ENCODE measurements at regions not wholly inside any gene's neighbourhood (a gene's known extent, or its start where the extent isn't known, plus 50 kb on each side); places are given as distances from the start of the nearest gene placed in this dataset.
A peak's percentile ranks its signal among the peaks of the same experiment; 100 is the strongest.

DNA sequence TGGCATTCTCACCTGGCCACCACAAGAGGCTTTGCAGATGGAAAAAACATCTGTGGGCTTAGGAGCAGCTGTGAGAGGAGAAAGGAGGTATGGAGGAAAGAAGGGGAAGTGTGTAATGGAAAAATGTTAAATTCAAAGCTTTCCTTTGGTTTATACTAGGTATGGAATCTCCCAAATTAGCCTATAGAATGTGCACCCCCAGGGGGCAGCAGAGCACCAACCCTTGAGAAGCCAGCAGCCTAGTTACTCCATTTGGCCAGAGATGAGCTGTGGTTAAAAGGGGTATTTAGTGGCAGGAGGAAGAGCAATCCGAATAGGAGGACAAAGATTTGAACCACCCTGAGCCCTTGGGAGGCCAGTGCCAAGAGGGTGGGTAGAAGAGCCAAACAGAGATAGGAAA lies 97.5 kb upstream of the CTTNBP2NL start:
- Histone ChIP-seq H3K27me3 (ENCODE audit: low read length) (no peaks in the 10 kb centered on the region), H3K4me3 (ENCODE audit: insufficient read depth, low read length, poor library complexity, severe bottlenecking) (no peak overlapping the region), H3K9me2 (replicated peaks; ENCODE audit: insufficient read depth, low read length) (no peaks in the 10 kb centered on the region), H3K27ac (ENCODE audit: low read depth, low read length) (no peak overlapping the region), H3K9me3 (ENCODE audit: insufficient read depth, low read length) (no peaks in the 10 kb centered on the region), H3K79me2 (ENCODE audit: insufficient read depth, low read length) (no peaks in the 10 kb centered on the region), H2AFZ (ENCODE audit: low read depth, low read length, severe bottlenecking) (no peak overlapping the region), H3K9ac (ENCODE audit: low read length) (no peak overlapping the region), H4K20me1 (ENCODE audit: low read depth, low read length) (no peaks in the 10 kb centered on the region), H3K36me3 (ENCODE audit: low read length) (no peaks in the 10 kb centered on the region), H3F3A (ENCODE audit: insufficient read depth) (no peaks in the 10 kb centered on the region), H3K4me2 (ENCODE audit: low read depth, low read length, poor library complexity, severe bottlenecking) (no peak overlapping the region)
- no peak for TF ChIP-seq EZH2phosphoT487 (conservative IDR thresholded peaks at IDR 0.05; ENCODE audit: low read length)
- TF ChIP-seq, protein P1, sequence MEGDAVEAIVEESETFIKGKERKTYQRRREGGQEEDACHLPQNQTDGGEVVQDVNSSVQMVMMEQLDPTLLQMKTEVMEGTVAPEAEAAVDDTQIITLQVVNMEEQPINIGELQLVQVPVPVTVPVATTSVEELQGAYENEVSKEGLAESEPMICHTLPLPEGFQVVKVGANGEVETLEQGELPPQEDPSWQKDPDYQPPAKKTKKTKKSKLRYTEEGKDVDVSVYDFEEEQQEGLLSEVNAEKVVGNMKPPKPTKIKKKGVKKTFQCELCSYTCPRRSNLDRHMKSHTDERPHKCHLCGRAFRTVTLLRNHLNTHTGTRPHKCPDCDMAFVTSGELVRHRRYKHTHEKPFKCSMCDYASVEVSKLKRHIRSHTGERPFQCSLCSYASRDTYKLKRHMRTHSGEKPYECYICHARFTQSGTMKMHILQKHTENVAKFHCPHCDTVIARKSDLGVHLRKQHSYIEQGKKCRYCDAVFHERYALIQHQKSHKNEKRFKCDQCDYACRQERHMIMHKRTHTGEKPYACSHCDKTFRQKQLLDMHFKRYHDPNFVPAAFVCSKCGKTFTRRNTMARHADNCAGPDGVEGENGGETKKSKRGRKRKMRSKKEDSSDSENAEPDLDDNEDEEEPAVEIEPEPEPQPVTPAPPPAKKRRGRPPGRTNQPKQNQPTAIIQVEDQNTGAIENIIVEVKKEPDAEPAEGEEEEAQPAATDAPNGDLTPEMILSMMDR (IDR thresholded peaks at IDR 0.05; ENCODE audit: insufficient read depth, low read length, poor library complexity, severe bottlenecking) = peak; percentile 49

DNA sequence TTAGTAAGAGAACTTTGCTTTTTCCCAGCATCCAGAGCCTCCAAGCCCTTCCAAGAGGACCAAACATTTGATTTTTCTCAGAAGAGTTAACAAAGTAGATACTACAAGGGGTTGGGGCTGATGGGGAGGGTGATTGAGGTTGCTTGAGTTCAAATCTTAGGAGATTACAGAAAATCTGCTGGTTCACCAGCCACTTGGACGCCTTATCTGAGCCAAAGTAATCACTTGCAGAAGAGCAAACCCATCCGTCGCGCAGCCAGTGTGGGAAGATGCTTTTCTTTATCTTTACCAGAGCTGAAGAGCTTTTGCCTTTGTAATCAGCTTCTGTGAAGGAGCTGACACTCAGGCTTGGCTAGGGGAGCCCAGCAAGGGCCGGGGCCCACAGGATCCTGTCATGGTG lies 91.9 kb upstream of the CTTNBP2NL start:
- no peak overlapping the region for H3K9ac ChIP-seq (ENCODE audit: low read length)
- H3K4me3 ChIP-seq (ENCODE audit: insufficient read depth, low read length, poor library complexity, severe bottlenecking) = no peak overlapping the region
- H3K27ac ChIP-seq (ENCODE audit: low read depth, low read length) = no peak overlapping the region
- no peaks in the 10 kb centered on the region for H3K27me3 ChIP-seq (ENCODE audit: low read length)
- no peak overlapping the region for H3K4me2 ChIP-seq (ENCODE audit: low read depth, low read length, poor library complexity, severe bottlenecking)
- no peak for TF ChIP-seq EZH2phosphoT487 (conservative IDR thresholded peaks at IDR 0.05; ENCODE audit: low read length)
- TF ChIP-seq, protein P1 (IDR thresholded peaks at IDR 0.05; ENCODE audit: insufficient read depth, low read length, poor library complexity, severe bottlenecking) = no peak
- H3K36me3 ChIP-seq (ENCODE audit: low read length) = no peaks in the 10 kb centered on the region
- H3K9me3 ChIP-seq (ENCODE audit: insufficient read depth, low read length) = no peaks in the 10 kb centered on the region
- no peaks in the 10 kb centered on the region for H3K79me2 ChIP-seq (ENCODE audit: insufficient read depth, low read length)
- no peaks in the 10 kb centered on the region for H3K9me2 ChIP-seq (replicated peaks; ENCODE audit: insufficient read depth, low read length)
- H4K20me1 ChIP-seq (ENCODE audit: low read depth, low read length) = no peaks in the 10 kb centered on the region
- H3F3A ChIP-seq (ENCODE audit: insufficient read depth) = no peaks in the 10 kb centered on the region
- no peak overlapping the region for H2AFZ ChIP-seq (ENCODE audit: low read depth, low read length, severe bottlenecking)

DNA sequence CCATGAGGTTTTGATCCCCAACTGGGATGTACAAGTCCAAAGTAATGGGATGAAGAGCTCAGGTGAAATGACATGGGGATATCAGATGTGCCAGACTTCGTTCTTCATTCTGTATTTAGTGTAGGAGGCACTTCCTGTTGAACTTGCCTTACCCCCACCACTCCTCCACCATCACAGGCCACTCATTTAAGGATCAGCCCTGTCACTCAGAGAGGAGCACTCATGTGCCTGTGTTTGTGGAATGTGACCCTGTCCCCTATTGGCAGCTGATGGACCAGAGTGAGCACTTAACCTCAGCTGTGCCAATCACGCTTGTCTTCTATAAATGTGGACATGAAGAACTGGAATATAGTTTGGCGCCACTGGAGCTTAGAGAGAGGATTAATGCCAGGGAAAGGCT lies 91.4 kb upstream of the CTTNBP2NL start:
- H2AFZ ChIP-seq (ENCODE audit: low read depth, low read length, severe bottlenecking) = no peak overlapping the region
- no peak overlapping the region for H3K27ac ChIP-seq (ENCODE audit: low read depth, low read length)
- H3F3A ChIP-seq (ENCODE audit: insufficient read depth) = no peaks in the 10 kb centered on the region
- no peak overlapping the region for H3K4me2 ChIP-seq (ENCODE audit: low read depth, low read length, poor library complexity, severe bottlenecking)
- H3K9me2 ChIP-seq (replicated peaks; ENCODE audit: insufficient read depth, low read length) = no peaks in the 10 kb centered on the region
- no peak overlapping the region for H3K9ac ChIP-seq (ENCODE audit: low read length)
- H3K27me3 ChIP-seq (ENCODE audit: low read length) = no peaks in the 10 kb centered on the region
- H3K79me2 ChIP-seq (ENCODE audit: insufficient read depth, low read length) = no peaks in the 10 kb centered on the region
- TF ChIP-seq, protein P1 (IDR thresholded peaks at IDR 0.05; ENCODE audit: insufficient read depth, low read length, poor library complexity, severe bottlenecking) = no peak
- TF ChIP-seq EZH2phosphoT487 (conservative IDR thresholded peaks at IDR 0.05; ENCODE audit: low read length) = no peak
- no peaks in the 10 kb centered on the region for H3K36me3 ChIP-seq (ENCODE audit: low read length)
- H3K9me3 ChIP-seq (ENCODE audit: insufficient read depth, low read length) = no peaks in the 10 kb centered on the region
- H3K4me3 ChIP-seq (ENCODE audit: insufficient read depth, low read length, poor library complexity, severe bottlenecking) = no peak overlapping the region
- H4K20me1 ChIP-seq (ENCODE audit: low read depth, low read length) = no peaks in the 10 kb centered on the region
